Neutrophil (primary cell): ENCODE measurements at regions not wholly inside any gene's neighbourhood (a gene's known extent, or its start where the extent isn't known, plus 50 kb on each side); places are given as distances from the start of the nearest gene placed in this dataset.

Experiments
- H3K27ac ChIP-seq: fragments of 200-600 bp; sonication (generic); 2 replicates; pipeline ENCODE4 v1.5.1; 2016; ENCODE audit warnings: mild to moderate bottlenecking, moderate library complexity
- H3K27me3 ChIP-seq: fragments of 200-600 bp; sonication (generic); 2 replicates; pipeline ENCODE4 v1.6.0; 2016; ENCODE audit warnings: mild to moderate bottlenecking
- H3K36me3 ChIP-seq: fragments of 200-600 bp; sonication (generic); 2 replicates; pipeline ENCODE4 v1.5.1; 2017
- H3K4me1 ChIP-seq, 2 experiments: fragments of 200-600 bp in 1 of 2; sonication (generic) in 1 of 2; 1 replicate in 1 of 2; 2 replicates in 1 of 2; pipeline versions ENCODE4 v1.5.1 to v1.6.1; 2013 to 2016; ENCODE audit warnings: low read depth in 1 of 2, low read length in 1 of 2, mild to moderate bottlenecking in 1 of 2, moderate library complexity in 1 of 2; ENCODE audit not compliant: control insufficient read depth in 1 of 2, insufficient read depth in 1 of 2
- H3K4me3 ChIP-seq, 2 experiments: fragments of 200-600 bp in 1 of 2; sonication (generic) in 1 of 2; 1 replicate in 1 of 2; 2 replicates in 1 of 2; pipeline ENCODE4 v1.5.1; 2013 to 2016; ENCODE audit warnings: low read depth in 1 of 2, low read length in 1 of 2, mild to moderate bottlenecking in 1 of 2, moderate library complexity in 1 of 2
- H3K9me3 ChIP-seq: fragments of 200-600 bp; sonication (generic); 2 replicates; pipeline ENCODE4 v1.5.1; 2016
- TF ChIP-seq, protein P1 (sequence below): fragments of 200-600 bp; sonication (generic); IDR thresholded peaks from 2 replicates; pipeline ENCODE4 v1.5.1; 2016; ENCODE audit warnings: antibody characterized with exemption

DNA sequence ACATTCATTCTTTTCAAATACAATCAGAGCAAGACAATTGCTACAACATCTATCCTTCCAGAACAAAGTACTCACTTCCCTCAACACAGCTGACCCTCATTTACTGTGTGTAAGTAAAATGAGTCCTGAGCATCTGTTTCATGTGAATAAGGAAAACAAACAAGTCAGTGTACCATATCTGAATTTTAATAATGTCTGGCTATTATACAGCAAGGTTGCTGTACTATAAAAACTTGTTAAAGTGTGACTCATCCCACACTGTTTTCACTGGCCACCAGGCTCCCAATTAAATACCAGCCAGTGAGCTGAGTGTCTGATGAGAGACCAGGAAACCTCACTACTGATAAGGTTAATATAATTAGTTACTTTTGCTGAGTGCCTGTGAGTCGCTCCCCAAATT is 339.8 kb downstream of the AGTPBP1 start:
- Histone ChIP-seq H3K27me3 (peaks cover 5% of the 10 kb centered on the region), H3K36me3 (no peaks in the 10 kb centered on the region), H3K4me1 (no peaks in the 10 kb centered on the region), H3K27ac (no peak overlapping the region), H3K4me3 (no peak overlapping the region), H3K9me3 (no peaks in the 10 kb centered on the region)
- TF ChIP-seq, protein P1, sequence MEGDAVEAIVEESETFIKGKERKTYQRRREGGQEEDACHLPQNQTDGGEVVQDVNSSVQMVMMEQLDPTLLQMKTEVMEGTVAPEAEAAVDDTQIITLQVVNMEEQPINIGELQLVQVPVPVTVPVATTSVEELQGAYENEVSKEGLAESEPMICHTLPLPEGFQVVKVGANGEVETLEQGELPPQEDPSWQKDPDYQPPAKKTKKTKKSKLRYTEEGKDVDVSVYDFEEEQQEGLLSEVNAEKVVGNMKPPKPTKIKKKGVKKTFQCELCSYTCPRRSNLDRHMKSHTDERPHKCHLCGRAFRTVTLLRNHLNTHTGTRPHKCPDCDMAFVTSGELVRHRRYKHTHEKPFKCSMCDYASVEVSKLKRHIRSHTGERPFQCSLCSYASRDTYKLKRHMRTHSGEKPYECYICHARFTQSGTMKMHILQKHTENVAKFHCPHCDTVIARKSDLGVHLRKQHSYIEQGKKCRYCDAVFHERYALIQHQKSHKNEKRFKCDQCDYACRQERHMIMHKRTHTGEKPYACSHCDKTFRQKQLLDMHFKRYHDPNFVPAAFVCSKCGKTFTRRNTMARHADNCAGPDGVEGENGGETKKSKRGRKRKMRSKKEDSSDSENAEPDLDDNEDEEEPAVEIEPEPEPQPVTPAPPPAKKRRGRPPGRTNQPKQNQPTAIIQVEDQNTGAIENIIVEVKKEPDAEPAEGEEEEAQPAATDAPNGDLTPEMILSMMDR = no peak

DNA sequence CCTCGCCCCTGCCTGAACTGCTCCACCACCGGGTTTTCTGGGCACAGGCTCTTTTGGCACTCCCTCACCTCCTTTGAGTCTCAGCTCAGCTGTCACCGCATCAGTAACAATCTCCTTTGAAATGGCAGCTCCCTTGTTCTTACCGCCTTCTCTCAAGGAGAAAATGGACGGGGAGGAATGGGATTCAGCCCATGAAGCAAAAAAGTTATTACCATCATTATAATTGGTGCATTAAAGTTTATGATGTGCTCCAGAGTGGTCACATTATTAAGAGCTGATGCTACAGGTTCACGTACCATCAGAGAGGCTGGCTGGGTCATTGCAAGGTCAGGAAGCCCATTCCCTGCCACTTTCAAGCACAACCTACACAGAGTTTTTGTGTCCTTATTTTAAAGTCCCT is 344.7 kb downstream of the AGTPBP1 start:
- Histone ChIP-seq H3K36me3 (no peaks in the 10 kb centered on the region), H3K4me1 (no peaks in the 10 kb centered on the region), H3K4me3 (no peak overlapping the region), H3K27ac (no peak overlapping the region), H3K9me3 (no peaks in the 10 kb centered on the region), H3K27me3 (peaks cover 5% of the 10 kb centered on the region)
- TF ChIP-seq, protein P1 = no peak

DNA sequence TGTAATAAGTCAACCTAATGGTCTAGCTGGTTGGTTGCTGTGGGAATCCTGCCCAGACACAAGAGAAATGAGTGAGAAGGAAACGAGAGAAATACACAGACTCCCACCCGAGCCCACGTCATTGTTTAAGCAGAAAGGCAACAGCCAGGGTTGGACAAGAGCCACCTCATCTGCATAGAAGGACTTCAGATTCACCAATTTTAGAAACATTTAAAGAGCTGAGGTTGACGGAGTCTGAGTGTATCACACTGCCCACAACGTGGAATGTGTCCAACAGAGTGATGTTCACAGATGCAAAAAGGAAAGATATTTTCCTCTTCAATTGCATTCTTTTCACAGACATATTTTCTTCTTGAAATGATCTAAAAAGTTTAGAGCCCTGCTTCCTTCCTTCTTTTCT is 349.5 kb downstream of the AGTPBP1 start:
- TF ChIP-seq, protein P1 = no peak
- H3K27ac ChIP-seq = no peak overlapping the region
- no peaks in the 10 kb centered on the region for H3K9me3 ChIP-seq
- peaks cover 8% of the 10 kb centered on the region for H3K27me3 ChIP-seq
- no peak overlapping the region for H3K4me3 ChIP-seq
- no peaks in the 10 kb centered on the region for H3K4me1 ChIP-seq
- H3K36me3 ChIP-seq = no peaks in the 10 kb centered on the region

DNA sequence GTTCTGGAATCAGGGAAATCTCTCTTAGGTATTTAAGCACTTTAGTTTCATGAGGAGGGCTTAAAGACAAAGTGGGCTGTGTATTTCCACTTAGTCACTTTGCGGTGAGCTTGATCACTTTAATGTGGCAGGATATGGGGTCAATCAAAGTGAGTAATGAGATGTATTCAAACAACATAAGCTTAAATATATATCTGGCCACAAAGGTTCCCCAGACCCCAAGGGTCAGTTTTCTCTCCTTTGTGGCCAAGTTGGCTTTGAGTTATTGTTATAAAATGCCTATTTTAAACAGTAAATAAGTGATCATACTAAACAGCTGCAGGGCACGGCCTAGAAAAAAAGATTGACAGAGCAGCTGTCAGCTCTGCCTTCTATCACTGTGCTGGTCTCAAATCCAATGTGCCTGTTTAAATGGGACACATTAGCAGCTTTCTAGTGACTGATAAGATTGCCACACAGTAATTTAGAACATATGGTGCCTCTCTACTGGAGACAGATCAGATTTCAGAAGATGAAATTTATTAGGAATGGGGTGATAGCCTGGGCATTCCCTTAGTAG is 363.9 kb downstream of the AGTPBP1 start:
- no peaks in the 10 kb centered on the region for H3K9me3 ChIP-seq
- no peaks in the 10 kb centered on the region for H3K36me3 ChIP-seq
- H3K4me3 ChIP-seq = no peak overlapping the region
- H3K27ac ChIP-seq = no peak overlapping the region
- H3K4me1 ChIP-seq = no peaks in the 10 kb centered on the region
- TF ChIP-seq, protein P1 = no peak
- peaks cover 16% of the 10 kb centered on the region for H3K27me3 ChIP-seq

DNA sequence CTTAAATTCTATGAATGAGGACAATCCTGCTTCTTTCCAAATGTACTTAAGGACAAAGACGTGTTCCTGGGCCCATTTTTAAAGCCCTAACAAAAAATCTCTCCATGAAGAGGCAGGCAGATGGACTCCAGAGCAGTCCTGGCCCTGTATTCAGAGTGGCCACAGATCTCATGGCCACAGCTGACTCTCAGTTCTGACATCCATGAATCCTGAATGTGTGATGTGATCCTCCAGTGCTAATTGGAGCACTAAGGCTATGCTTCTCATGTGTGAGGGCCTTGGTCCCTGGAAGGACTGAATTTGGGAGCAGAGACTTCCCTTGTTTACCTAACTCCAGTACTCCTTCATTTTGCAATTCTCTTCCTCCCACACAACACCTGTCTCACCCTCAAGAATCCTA is 373.0 kb downstream of the AGTPBP1 start:
- H3K4me1 ChIP-seq = no peaks in the 10 kb centered on the region
- no peaks in the 10 kb centered on the region for H3K27me3 ChIP-seq
- H3K4me3 ChIP-seq = no peak overlapping the region
- TF ChIP-seq, protein P1 = no peak
- no peaks in the 10 kb centered on the region for H3K9me3 ChIP-seq
- no peak overlapping the region for H3K27ac ChIP-seq
- no peaks in the 10 kb centered on the region for H3K36me3 ChIP-seq

DNA sequence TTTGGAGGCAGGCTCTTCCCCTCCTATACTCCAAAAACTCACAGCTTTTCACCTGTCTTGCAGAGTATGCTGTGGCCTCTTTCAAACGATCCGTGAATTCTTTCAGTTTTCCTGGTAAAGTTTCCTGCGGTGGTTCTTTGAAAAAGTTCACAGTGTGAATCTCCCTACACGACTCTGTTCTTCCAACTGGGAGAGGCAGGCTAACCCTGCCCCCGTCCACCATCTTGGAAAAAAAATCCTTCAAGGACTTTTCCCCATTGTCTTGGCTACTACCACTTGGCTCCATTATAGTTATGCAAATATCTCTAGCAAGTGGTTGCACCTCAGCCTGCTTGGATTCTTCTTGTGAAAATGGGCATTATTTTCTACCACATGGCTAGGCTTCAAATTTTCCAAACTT is 382.6 kb downstream of the AGTPBP1 start:
- Histone ChIP-seq H3K4me3 (no peak overlapping the region), H3K27me3 (no peaks in the 10 kb centered on the region), H3K9me3 (no peaks in the 10 kb centered on the region), H3K4me1 (no peaks in the 10 kb centered on the region), H3K36me3 (no peaks in the 10 kb centered on the region), H3K27ac (no peak overlapping the region)
- TF ChIP-seq, protein P1 = no peak
